Upper lobe of left lung (tissue), 6 donors: ENCODE measurements at regions not wholly inside any gene's neighbourhood (a gene's known extent, or its start where the extent isn't known, plus 50 kb on each side); places are given as distances from the start of the nearest gene placed in this dataset.

Experiments used
- ATAC-seq, 2 donors: fragments of 200-7000 bp; cut with Tn5 transposase; one replicate each; pipeline ENCODE4 v1.9.1; 2022; ENCODE audit warnings: mild to moderate bottlenecking in 2 of 2, moderate library complexity in 2 of 2; ENCODE audit not compliant: low FRiP score in 2 of 2
- DNase-seq, 2 donors: peaks; one replicate each; pipeline ENCODE4 v3.0.0-alpha.2; 2019 to 2020
- H3K27ac ChIP-seq, 4 donors: fragments of 200-600 bp; sonication (generic); one replicate each; pipeline ENCODE4 v1.5.1; 2016 to 2019
- H3K27me3 ChIP-seq, 4 donors: fragments of 200-600 bp; sonication (generic); one replicate each; pipeline ENCODE4 v1.5.1; 2017 to 2019
- H3K36me3 ChIP-seq, 4 donors: fragments of 200-600 bp; sonication (generic); one replicate each; pipeline ENCODE4 v1.5.1; 2016 to 2019
- H3K4me1 ChIP-seq, 4 donors: fragments of 200-600 bp; sonication (generic); one replicate each; pipeline ENCODE4 v1.5.1; 2018 to 2019
- H3K4me3 ChIP-seq, 4 donors: fragments of 200-600 bp; sonication (generic); one replicate each; pipeline ENCODE4 v1.5.1; 2017 to 2019; ENCODE audit warnings: mild to moderate bottlenecking in 2 of 4, moderate library complexity in 1 of 4
- H3K9me3 ChIP-seq, 4 donors: fragments of 200-600 bp; sonication (generic); one replicate each; pipeline ENCODE4 v1.5.1; 2018 to 2019
- EP300 ChIP-seq, 4 donors: sonication (generic); formaldehyde crosslinking; IDR thresholded peaks; one replicate each; pipeline ENCODE4 v1.5.1; 2017; ENCODE audit warnings: antibody characterized with exemption in 4 of 4, control low read depth in 2 of 4
- POLR2A ChIP-seq, 4 donors: fragments of 450-650 bp; IDR thresholded peaks; one replicate each; pipeline ENCODE4 v1.5.1; 2016 to 2017; ENCODE audit warnings: antibody characterized with exemption in 4 of 4, mild to moderate bottlenecking in 2 of 4
- POLR2AphosphoS5 ChIP-seq, 2 donors: sonication (generic); formaldehyde crosslinking; IDR thresholded peaks; one replicate each; pipeline ENCODE4 v1.5.1; 2017; ENCODE audit warnings: antibody characterized with exemption in 2 of 2
- WGBS, 2 donors: methylation state at CpG; one replicate each; pipeline ENCODE4 v1.1.5; 2017 to 2018; 5-methylcytosine and 5-hydroxymethylcytosine counted together
- TF ChIP-seq, protein P1 (sequence below), 6 experiments: fragments of 450-650 bp in 4 of 6; fragments of 200-600 bp in 2 of 6; sonication (generic) in 2 of 6; IDR thresholded peaks; one replicate each; pipeline ENCODE4 v1.5.1; 2016 to 2019; ENCODE audit warnings: antibody characterized with exemption in 6 of 6
- donor health status: DM: no; HTN: no; CAD: no; lungs with moderate emphysema.
- donor health status: DM: no; HTN: yes; CAD: no; lungs with severe emphysema.

DNA sequence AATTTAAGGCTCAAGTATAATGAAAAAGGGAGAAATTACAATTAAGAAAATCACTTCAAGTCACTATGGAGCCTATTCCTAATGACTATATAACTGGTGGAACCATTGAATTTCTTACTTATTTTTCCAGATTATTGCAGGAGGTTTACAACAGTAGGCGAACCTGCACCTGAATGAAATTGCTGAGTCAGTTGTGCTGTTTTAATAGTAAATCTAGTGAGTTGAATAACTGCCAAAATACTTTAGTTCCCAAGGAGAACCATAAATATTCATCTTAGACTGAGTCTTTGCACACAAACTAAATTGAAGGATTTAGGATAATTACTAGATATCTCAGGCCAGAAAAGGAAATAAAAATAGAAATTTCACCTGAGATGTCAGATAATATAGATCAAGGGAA is 1052.8 kb downstream of the NAALADL2 start:
- Histone ChIP-seq H3K4me3 (no peak overlapping the region), H3K36me3 (no peaks in the 10 kb centered on the region), H3K9me3 (no peaks in the 10 kb centered on the region), H3K27me3 (no peaks in the 10 kb centered on the region), H3K4me1 (no peaks in the 10 kb centered on the region), H3K27ac (no peak overlapping the region)
- no peak for TF ChIP-seq POLR2A (IDR thresholded peaks at IDR 0.05)
- no peak for TF ChIP-seq POLR2AphosphoS5 (IDR thresholded peaks at IDR 0.05)
- TF ChIP-seq, protein P1, sequence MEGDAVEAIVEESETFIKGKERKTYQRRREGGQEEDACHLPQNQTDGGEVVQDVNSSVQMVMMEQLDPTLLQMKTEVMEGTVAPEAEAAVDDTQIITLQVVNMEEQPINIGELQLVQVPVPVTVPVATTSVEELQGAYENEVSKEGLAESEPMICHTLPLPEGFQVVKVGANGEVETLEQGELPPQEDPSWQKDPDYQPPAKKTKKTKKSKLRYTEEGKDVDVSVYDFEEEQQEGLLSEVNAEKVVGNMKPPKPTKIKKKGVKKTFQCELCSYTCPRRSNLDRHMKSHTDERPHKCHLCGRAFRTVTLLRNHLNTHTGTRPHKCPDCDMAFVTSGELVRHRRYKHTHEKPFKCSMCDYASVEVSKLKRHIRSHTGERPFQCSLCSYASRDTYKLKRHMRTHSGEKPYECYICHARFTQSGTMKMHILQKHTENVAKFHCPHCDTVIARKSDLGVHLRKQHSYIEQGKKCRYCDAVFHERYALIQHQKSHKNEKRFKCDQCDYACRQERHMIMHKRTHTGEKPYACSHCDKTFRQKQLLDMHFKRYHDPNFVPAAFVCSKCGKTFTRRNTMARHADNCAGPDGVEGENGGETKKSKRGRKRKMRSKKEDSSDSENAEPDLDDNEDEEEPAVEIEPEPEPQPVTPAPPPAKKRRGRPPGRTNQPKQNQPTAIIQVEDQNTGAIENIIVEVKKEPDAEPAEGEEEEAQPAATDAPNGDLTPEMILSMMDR (IDR thresholded peaks at IDR 0.05), result no peak
- no peak for TF ChIP-seq EP300 (IDR thresholded peaks at IDR 0.05)
- ATAC-seq (no peak), DNase-seq (no peak)
- 53 to 69% methylated on average over 1 of the region's 1 CpG for WGBS, 2 donors

DNA sequence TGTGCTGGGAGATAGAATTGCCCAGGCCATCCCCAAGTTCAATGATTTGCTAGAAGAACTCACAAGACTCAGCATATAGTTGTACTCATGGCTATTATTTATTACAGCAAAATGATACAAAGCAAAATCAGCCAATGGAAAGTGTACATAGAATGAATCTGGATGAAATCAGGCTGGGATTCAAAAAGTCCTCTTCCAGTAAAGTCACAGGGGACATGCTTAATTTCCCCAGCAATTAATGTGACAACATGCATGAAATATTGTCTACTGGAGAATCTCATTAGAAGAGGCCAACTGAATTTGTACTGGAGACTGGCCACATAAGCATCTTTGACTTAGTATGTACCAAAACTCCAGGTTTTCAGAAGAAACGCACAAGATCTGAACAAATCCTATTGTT is 1043.1 kb downstream of the NAALADL2 start:
- TF ChIP-seq POLR2A (IDR thresholded peaks at IDR 0.05), result no peak
- TF ChIP-seq, protein P1 (IDR thresholded peaks at IDR 0.05), result no peak
- no peak for TF ChIP-seq POLR2AphosphoS5 (IDR thresholded peaks at IDR 0.05)
- TF ChIP-seq EP300 (IDR thresholded peaks at IDR 0.05), result no peak

DNA sequence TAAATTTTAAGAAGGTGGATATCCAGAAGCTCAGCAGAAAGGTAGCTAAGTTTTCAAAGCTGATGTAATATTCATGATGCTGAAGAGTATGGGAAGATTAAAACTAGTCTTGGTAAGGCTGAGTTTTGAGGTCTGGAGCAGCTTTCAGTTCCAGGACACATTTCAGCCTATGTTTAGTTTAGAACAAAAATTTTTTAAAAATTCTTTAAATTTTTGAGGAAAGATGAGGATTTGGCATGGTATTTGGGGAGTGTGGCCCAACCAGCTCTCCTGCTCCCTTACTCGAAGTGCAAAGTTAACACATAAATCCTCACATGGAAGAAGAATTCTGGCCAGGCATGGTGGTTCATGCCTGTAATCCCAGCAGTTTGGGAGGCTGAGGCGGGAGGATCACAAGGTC is 1039.1 kb downstream of the NAALADL2 start:
- Histone ChIP-seq H3K27ac (no peak overlapping the region), H3K27me3 (no peaks in the 10 kb centered on the region), H3K9me3 (peaks cover 0 to 4% (median 0%) of the 10 kb centered on the region in 4 donors), H3K4me1 (no peaks in the 10 kb centered on the region), H3K4me3 (no peak overlapping the region), H3K36me3 (no peaks in the 10 kb centered on the region)
- TF ChIP-seq EP300 (IDR thresholded peaks at IDR 0.05), result no peak
- TF ChIP-seq POLR2AphosphoS5 (IDR thresholded peaks at IDR 0.05), result no peak
- TF ChIP-seq POLR2A (IDR thresholded peaks at IDR 0.05), result no peak
- TF ChIP-seq, protein P1 (IDR thresholded peaks at IDR 0.05), result no peak
- ATAC-seq, result no peak
- WGBS, 2 donors, result 88 to 96% methylated on average over 2 of the region's 2 CpGs
- no peak for DNase-seq

More for the DNA sequence above, 1043.1 kb downstream of the NAALADL2 start:
- DNase-seq (no peak), ATAC-seq (no peak)
- Histone ChIP-seq H3K4me1 (no peaks in the 10 kb centered on the region), H3K27ac (no peak overlapping the region), H3K4me3 (no peak overlapping the region), H3K27me3 (no peaks in the 10 kb centered on the region), H3K9me3 (no peaks in the 10 kb centered on the region), H3K36me3 (no peaks in the 10 kb centered on the region)
- WGBS, 2 donors, result 91 to 100% methylated on average over 1 of the region's 1 CpG

DNA sequence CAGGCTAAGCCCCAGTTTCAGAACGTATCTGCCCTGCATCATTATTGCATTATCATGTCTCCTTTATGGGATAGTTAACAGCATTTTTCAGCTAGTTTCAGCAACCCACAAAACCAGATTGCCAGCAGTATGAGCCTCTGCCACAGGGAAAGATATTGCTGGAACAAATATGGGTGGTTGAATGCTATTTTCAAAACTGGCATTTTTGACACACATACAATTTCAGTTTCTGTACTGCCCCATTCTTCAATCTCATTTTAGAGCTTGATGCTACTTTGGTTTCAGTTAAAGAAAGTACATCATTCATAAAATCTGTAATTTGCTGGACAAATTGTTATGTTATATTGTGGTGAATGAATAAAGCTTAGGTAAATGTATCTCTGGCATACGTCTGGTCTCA is 1037.5 kb downstream of the NAALADL2 start:
- WGBS, 2 donors, result 83 to 88% methylated on average over 2 of the region's 2 CpGs
- H3K27ac ChIP-seq, result no peak overlapping the region
- peaks cover 0 to 4% (median 0%) of the 10 kb centered on the region in 4 donors for H3K9me3 ChIP-seq
- H3K4me3 ChIP-seq, result no peak overlapping the region
- H3K36me3 ChIP-seq, result no peaks in the 10 kb centered on the region
- H3K4me1 ChIP-seq, result no peaks in the 10 kb centered on the region
- TF ChIP-seq POLR2AphosphoS5 (IDR thresholded peaks at IDR 0.05) (no peak), POLR2A (IDR thresholded peaks at IDR 0.05) (no peak), EP300 (IDR thresholded peaks at IDR 0.05) (no peak)
- TF ChIP-seq, protein P1 (IDR thresholded peaks at IDR 0.05), result no peak
- no peak for DNase-seq
- H3K27me3 ChIP-seq, result no peaks in the 10 kb centered on the region
- no peak for ATAC-seq

DNA sequence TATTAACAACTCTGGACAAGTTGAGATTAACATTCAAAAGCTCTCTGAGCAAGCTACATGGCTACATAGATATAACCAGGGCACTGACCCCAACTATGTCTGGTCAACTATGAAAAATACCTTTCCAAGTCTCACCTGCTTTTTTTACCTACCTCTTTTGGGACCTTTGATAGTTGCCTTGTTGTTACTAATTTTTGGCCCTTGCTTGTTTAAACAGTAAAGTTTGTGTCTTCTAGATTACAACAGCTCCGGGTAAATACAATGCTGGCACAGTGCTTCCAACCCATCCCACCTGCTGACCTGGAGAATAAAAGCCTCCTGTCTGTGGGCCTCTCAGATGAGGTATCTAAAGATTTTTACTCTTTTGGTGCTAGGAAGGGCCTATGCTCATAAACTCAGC is 1036.6 kb downstream of the NAALADL2 start:
- no peak for ATAC-seq
- 87 to 88% methylated on average over 1 of the region's 1 CpG for WGBS, 2 donors
- H3K4me1 ChIP-seq, result no peaks in the 10 kb centered on the region

More for the DNA sequence above, 1036.6 kb downstream of the NAALADL2 start:
- Histone ChIP-seq H3K27ac (no peak overlapping the region), H3K36me3 (no peaks in the 10 kb centered on the region), H3K9me3 (peaks cover 0 to 4% (median 0%) of the 10 kb centered on the region in 4 donors), H3K27me3 (no peaks in the 10 kb centered on the region), H3K4me3 (no peak overlapping the region)
- no peak for TF ChIP-seq EP300 (IDR thresholded peaks at IDR 0.05)
- no peak for DNase-seq
